C4-2B (cell line): ENCODE measurements at regions not wholly inside any gene's neighbourhood (a gene's known extent, or its start where the extent isn't known, plus 50 kb on each side); places are given as distances from the start of the nearest gene placed in this dataset.

Experiments
- CTCF ChIP-seq: fragments of 450-650 bp; conservative IDR thresholded peaks from 2 replicates; pipeline ENCODE4 v1.5.1; 2017; ENCODE audit warnings: mild to moderate bottlenecking
- ZFX ChIP-seq: fragments of 450-650 bp; IDR thresholded peaks from 2 replicates; pipeline ENCODE4 v1.6.1; 2017

GRCh38 chr6:164247106-164247505, 832.6 kb downstream of the QKI start:
- no peak for TF ChIP-seq CTCF
- no peak for TF ChIP-seq ZFX
